Kidney epithelial cell (primary cell): ENCODE measurements at regions not wholly inside any gene's neighbourhood (a gene's known extent, or its start where the extent isn't known, plus 50 kb on each side); places are given as distances from the start of the nearest gene placed in this dataset.

ENCODE experiments used
- DNase-seq: peaks from one replicate; pipeline ENCODE4 v3.0.0-alpha.2; 2010; ENCODE audit warnings: low read depth
- H3K27me3 ChIP-seq: 2 replicates; pipeline ENCODE4 v1.6.0; 2011; ENCODE audit warnings: low read length; ENCODE audit not compliant: control insufficient read depth, insufficient read depth
- H3K36me3 ChIP-seq: 2 replicates; pipeline ENCODE4 v1.5.1; 2011; ENCODE audit warnings: low read length; ENCODE audit not compliant: control insufficient read depth, insufficient read depth
- H3K4me3 ChIP-seq: 2 replicates; pipeline ENCODE4 v1.5.1; 2011; ENCODE audit warnings: low read depth, mild to moderate bottlenecking, control low read depth, low read length
- TF ChIP-seq, protein P1 (sequence below): IDR thresholded peaks from 2 replicates; pipeline ENCODE4 v1.5.1; 2011; ENCODE audit warnings: mild to moderate bottlenecking, moderate library complexity, low read length, control low read depth, inconsistent platforms; ENCODE audit not compliant: insufficient read depth, poor library complexity, severe bottlenecking

DNA sequence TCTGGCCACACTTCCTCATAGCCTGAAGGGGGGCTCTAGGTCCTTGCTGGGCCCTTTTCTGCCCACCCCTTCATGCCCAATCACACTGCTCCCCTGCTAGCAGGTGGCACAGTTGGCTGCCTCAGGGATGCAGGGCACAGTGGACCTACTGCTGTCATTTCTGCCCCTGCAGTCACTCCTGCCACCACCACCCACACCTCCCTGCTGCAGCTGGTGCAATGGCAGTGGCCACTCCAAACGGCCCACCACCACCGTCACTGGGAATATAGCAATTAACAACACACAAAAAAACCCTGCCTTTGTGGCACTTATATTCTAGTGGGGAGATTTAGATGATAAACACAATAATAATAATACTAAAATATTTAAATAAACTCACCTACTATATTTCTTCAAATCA is 162.4 kb upstream of the DUSP10 start:
- H3K4me3 ChIP-seq: no peak overlapping the region
- TF ChIP-seq, protein P1, sequence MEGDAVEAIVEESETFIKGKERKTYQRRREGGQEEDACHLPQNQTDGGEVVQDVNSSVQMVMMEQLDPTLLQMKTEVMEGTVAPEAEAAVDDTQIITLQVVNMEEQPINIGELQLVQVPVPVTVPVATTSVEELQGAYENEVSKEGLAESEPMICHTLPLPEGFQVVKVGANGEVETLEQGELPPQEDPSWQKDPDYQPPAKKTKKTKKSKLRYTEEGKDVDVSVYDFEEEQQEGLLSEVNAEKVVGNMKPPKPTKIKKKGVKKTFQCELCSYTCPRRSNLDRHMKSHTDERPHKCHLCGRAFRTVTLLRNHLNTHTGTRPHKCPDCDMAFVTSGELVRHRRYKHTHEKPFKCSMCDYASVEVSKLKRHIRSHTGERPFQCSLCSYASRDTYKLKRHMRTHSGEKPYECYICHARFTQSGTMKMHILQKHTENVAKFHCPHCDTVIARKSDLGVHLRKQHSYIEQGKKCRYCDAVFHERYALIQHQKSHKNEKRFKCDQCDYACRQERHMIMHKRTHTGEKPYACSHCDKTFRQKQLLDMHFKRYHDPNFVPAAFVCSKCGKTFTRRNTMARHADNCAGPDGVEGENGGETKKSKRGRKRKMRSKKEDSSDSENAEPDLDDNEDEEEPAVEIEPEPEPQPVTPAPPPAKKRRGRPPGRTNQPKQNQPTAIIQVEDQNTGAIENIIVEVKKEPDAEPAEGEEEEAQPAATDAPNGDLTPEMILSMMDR: no peak
- H3K27me3 ChIP-seq: no peaks in the 10 kb centered on the region
- DNase-seq: no peak
- H3K36me3 ChIP-seq: no peaks in the 10 kb centered on the region

DNA sequence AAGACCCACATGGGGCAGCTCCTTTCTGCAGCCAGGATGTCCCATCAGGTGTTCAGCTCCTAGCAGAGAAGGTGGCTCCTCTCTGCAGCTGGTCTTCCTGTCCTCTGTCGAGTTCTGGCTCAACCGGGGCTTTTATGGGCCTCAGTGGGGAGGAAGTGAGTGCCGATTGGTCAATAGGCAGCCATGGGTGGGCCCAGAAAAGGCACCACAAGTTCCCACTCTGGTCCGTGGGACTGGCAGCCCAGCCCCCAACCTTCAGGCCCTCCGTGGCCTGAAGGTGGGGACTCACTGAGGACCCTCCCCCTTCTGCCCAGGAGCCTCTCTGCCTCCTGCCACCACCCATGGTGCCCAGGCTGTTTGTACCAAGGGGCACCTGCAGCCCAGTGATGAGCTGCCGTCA is 161.7 kb upstream of the DUSP10 start:
- Histone ChIP-seq H3K36me3 (no peaks in the 10 kb centered on the region), H3K27me3 (no peaks in the 10 kb centered on the region), H3K4me3 (no peak overlapping the region)
- no peak for DNase-seq
- TF ChIP-seq, protein P1: no peak

DNA sequence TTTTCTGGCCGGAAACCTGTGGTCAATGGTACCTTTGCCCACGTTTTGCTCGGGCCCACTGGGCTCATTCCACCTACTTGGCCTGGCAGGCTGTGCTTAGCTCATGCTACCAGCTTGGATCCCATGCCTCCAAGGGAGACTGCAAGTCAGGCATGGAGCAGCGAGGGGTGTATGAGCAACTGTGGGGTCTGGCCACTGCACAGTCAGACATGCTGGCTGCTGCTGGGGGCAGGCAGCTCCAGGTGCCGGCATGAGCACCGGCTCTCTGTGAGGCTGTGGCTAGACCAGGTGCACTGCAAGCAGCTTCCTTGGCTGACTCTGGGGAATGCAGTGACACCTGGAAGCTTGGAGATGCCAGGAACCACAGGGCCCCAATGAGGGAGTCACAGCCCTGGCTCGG is 161.1 kb upstream of the DUSP10 start:
- no peaks in the 10 kb centered on the region for H3K27me3 ChIP-seq
- no peak for DNase-seq

DNA sequence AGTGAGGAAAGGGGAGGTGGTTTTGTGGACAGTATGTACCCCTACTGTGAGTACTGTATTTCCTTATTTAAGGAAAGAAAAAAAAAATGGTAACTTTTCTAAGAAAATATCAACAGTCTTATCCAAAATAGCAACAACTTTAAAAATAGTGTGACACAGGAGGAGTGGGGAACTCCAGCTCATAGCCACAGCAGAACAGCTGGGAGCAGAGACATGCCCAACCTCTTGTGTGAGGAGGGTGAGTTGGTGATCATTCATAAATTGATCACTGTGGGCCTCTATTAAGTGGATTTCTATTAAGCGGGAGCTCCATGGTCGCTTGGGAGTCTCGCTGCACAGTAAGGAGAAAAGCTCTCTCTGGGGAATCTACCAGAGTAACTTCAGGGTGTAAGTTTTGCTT is 158.8 kb upstream of the DUSP10 start:
- no peak for DNase-seq
- Histone ChIP-seq H3K36me3 (no peaks in the 10 kb centered on the region), H3K27me3 (no peaks in the 10 kb centered on the region), H3K4me3 (no peak overlapping the region)
- TF ChIP-seq, protein P1: no peak

More for the DNA sequence above, 161.1 kb upstream of the DUSP10 start:
- Histone ChIP-seq H3K36me3 (no peaks in the 10 kb centered on the region), H3K4me3 (no peak overlapping the region)
- TF ChIP-seq, protein P1: no peak

DNA sequence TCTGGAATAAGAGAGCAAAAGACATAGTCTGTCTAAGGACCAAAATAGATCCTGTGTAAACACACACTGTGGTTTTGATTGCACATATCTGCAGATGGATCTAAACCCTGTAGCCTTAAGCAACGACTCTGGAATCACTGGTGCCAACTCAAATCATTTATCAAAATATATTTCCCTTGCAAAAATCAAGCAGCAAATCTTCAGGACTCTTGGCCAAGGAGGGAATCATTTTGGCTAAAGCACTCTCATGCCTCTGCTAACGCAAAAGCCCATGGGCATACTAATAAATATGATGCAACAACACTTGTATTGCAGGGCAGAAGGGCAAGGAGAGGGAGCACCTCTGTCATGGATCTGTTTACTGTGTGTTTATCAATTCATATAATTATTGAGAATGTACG is 155.4 kb upstream of the DUSP10 start:
- DNase-seq: no peak
- H3K27me3 ChIP-seq: no peaks in the 10 kb centered on the region
- TF ChIP-seq, protein P1: no peak
- no peaks in the 10 kb centered on the region for H3K36me3 ChIP-seq
- H3K4me3 ChIP-seq: no peak overlapping the region

DNA sequence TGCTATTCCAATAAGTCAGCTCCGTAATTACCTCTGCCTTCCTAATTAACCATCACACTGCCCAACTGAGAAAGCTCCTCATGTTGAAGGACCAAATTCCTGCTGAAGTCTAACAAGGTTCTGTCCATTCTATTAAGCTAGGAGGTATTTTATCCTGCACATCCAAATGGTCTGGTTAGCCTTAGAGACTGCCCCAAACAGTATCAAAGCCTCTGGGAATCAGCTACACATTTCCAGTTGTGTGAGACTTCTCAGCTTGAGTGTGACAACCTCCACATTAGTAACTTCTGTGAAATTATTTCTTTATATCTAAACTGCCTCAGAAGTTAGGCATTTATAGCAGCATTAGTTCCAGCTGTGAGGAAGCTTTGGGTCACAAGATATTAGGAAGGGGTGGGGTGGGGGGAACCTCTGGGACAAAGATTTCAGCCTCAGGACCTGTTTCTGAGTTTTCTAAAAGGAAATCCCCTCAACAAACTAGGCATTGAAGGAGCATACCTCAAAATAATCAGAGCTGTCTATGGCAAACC is 150.5 kb upstream of the DUSP10 start:
- H3K27me3 ChIP-seq: no peaks in the 10 kb centered on the region
- H3K4me3 ChIP-seq: no peak overlapping the region
- H3K36me3 ChIP-seq: no peaks in the 10 kb centered on the region
- no peak for DNase-seq
- TF ChIP-seq, protein P1: no peak
